GM12873 (cell line): ENCODE measurements at regions not wholly inside any gene's neighbourhood (a gene's known extent, or its start where the extent isn't known, plus 50 kb on each side); places are given as distances from the start of the nearest gene placed in this dataset.

Source experiments
- CTCF ChIP-seq: IDR thresholded peaks from 2 replicates; pipeline ENCODE4 v1.5.1; 2012; ENCODE audit warnings: low read depth, mild to moderate bottlenecking, moderate library complexity, low read length, control low read depth; ENCODE audit not compliant: insufficient read depth; ENCODE audit errors: missing control alignments

DNA sequence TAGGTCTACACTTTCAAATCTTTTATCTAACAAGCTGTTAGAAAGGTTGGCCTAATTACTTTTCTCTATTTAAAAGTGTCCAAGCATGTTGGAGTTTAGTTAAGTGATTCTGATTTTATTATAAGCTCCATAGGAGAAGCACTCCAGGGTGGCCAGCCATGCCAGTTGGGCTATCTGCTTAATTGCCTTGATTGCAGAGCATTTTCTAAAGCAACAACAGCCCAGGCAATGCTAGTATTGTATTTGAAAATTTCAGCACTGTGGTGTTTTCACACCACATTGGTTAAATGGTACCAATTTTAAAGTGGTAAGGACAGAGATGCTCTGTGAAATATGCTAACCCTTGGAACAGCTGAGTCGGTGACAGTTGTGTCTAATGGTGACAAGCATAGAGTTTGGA lies 510.5 kb upstream of the CDH8 start:
- no peak for TF ChIP-seq CTCF

DNA sequence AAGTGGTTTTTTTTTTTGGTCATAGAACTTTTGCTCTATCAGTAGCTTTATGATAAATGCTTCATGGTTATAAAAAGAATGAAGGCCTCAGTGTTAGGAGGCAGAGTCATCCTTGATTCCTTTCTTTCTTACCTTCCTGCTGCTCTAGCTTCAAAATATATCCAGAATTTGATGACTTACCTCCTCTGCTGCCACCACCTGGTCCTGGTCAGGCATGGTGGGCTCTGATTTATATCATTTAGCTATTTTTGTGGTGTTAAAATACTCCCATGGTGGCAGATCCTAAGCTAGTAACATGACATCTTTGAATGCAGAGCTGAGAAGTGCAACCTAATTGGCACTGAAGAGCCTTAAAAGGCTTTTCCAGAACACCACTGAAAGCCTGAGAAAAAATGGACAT lies 508.8 kb upstream of the CDH8 start:
- TF ChIP-seq CTCF: no peak

- TF ChIP-seq CTCF: no peak
Measured at GRCh38 chr16:62543516-62543915, 507.3 kb upstream of the CDH8 start.

DNA sequence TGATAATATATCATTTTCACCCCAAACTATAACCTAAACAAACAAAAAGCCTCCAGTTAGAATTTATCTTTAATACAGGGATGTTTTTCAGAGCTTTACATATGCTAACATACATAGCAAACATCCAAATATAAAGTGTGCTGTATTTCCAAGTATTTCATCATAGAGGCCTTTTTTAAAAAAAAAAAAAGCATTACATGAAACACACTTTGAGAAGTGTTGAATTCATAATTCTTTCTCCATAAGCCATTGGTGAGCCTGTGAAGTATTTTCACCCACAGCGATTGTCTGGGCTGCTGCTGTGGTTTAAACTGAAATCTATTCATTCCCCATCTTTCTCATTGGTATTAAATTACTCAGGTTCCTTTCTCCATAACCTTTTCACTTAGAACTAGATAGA lies 503.4 kb upstream of the CDH8 start:
- TF ChIP-seq CTCF: no peak

GRCh38 chr16:62530426-62530825 lies 494.2 kb upstream of the CDH8 start:
- TF ChIP-seq CTCF: no peak

- TF ChIP-seq CTCF: no peak
Measured at GRCh38 chr16:62516001-62516400, 479.8 kb upstream of the CDH8 start.

DNA sequence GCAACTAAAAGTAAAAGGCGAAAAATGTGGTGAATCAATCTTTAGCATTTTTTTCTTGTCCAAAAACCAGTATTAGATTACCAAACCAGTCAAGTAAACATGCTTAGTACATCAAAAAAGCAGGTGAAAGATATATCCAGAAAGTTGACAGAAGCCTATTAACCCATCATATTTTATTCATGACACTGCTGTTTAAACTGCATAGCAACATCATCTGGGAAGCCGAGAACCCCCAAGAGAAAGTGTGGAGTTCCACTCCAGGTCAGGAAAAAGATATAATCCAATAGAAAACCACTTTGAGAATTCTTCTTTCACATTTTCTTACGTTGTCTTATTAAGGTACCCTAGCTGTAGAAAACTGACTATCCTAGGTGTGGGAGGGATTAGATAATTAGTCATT lies 466.8 kb upstream of the CDH8 start:
- no peak for TF ChIP-seq CTCF

- no peak for TF ChIP-seq CTCF
Measured at GRCh38 chr16:62478903-62479458, 442.7 kb upstream of the CDH8 start.
